Left lung (tissue), 4 donors: ENCODE measurements at regions not wholly inside any gene's neighbourhood (a gene's known extent, or its start where the extent isn't known, plus 50 kb on each side); places are given as distances from the start of the nearest gene placed in this dataset.

ENCODE experiments used
- ATAC-seq: fragments of 200-7000 bp; cut with Tn5 transposase; one replicate; pipeline ENCODE4 v1.9.1; 2020; ENCODE audit warnings: moderate library complexity
- DNase-seq, 4 donors: peaks; one replicate each; pipeline ENCODE4 v3.0.0-alpha.2; 2013 to 2020
- H3K27ac ChIP-seq, 2 donors: fragments of 200-600 bp; sonication (generic) in 1 of 2; one replicate each; pipeline versions ENCODE4 v1.5.0 to v1.8.0; 2020 to 2021
- H3K27me3 ChIP-seq, 2 donors: fragments of 200-600 bp; sonication (generic) in 1 of 2; one replicate each; pipeline versions ENCODE4 v1.5.0 to v1.8.0; 2020 to 2021
- H3K36me3 ChIP-seq, 2 donors: fragments of 200-600 bp; sonication (generic) in 1 of 2; one replicate each; pipeline versions ENCODE4 v1.5.0 to v1.8.0; 2020 to 2021
- H3K4me1 ChIP-seq, 2 donors: fragments of 200-600 bp; one replicate each; pipeline ENCODE4 v1.8.0; 2021
- H3K4me3 ChIP-seq, 2 donors: fragments of 200-600 bp; sonication (generic) in 1 of 2; one replicate each; pipeline versions ENCODE4 v1.5.0 to v1.8.0; 2020 to 2021; ENCODE audit warnings: mild to moderate bottlenecking in 1 of 2
- H3K9me3 ChIP-seq, 2 donors: fragments of 200-600 bp; sonication (generic) in 1 of 2; one replicate each; pipeline versions ENCODE4 v1.5.0 to v1.8.0; 2020 to 2021
- intact Hi-C, 2 donors: fragments of 100-400 bp; cut with DNase I; formaldehyde crosslinking; loops; one replicate each; pipeline versions ENCODE4 v1.11.2 to v1.14.2; 2022
- TF ChIP-seq, protein P1 (sequence below), 2 donors: fragments of 200-600 bp; sonication (generic) in 1 of 2; IDR thresholded peaks; one replicate each; pipeline versions ENCODE4 v1.5.0 to v1.8.0; 2021; ENCODE audit warnings: antibody characterized with exemption in 2 of 2
- donor health status: DM: no; HTN: yes; CAD: no.
- donor health status: DM: no; HTN: no; CAD: no.

DNA sequence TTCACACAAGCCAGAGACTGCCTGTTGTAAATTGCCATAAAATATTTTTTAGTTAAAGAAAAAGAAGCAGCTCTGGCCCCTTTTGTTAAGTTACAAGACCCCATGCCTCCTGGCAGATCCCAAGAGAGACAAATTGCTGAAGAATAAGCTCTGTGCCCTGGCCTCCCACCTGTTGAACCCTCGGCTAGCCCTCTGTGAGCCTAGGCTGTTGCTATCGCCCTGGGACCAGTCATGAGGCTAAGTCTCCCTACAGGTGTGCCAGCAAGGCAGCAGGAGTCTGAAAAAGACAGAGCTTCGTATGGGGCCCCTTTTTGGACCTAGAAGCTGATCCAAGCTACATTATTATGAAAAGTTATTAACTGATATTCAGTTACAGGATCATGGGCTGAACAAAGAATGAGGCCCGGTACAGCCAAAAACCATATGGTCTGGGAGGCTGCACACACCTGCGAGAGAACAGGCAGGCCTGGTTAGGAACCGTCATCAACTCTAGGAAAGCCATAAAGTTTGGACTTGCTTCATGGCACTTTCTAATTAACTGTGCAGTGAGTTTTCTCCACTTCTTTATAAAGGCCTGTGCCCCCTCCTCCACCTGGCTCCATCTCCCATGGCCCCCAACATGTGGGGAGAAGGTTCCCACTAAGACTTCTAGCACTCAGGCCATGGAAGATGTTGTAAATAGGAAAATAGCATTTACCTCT, 384.7 kb downstream of the ENC1 start:
- Histone ChIP-seq H3K27me3 (no peaks in the 10 kb centered on the region), H3K4me1 (peaks cover 10 to 24% of the 10 kb centered on the region in 2 donors), H3K9me3 (no peaks in the 10 kb centered on the region), H3K36me3 (no peaks in the 10 kb centered on the region), H3K27ac (no peak overlapping the region), H3K4me3 (no peak overlapping the region)
- ATAC-seq: no peak
- intact Hi-C loops: no loop called here
- TF ChIP-seq, protein P1, sequence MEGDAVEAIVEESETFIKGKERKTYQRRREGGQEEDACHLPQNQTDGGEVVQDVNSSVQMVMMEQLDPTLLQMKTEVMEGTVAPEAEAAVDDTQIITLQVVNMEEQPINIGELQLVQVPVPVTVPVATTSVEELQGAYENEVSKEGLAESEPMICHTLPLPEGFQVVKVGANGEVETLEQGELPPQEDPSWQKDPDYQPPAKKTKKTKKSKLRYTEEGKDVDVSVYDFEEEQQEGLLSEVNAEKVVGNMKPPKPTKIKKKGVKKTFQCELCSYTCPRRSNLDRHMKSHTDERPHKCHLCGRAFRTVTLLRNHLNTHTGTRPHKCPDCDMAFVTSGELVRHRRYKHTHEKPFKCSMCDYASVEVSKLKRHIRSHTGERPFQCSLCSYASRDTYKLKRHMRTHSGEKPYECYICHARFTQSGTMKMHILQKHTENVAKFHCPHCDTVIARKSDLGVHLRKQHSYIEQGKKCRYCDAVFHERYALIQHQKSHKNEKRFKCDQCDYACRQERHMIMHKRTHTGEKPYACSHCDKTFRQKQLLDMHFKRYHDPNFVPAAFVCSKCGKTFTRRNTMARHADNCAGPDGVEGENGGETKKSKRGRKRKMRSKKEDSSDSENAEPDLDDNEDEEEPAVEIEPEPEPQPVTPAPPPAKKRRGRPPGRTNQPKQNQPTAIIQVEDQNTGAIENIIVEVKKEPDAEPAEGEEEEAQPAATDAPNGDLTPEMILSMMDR (IDR thresholded peaks at IDR 0.05): no peak
- no peak for DNase-seq

DNA sequence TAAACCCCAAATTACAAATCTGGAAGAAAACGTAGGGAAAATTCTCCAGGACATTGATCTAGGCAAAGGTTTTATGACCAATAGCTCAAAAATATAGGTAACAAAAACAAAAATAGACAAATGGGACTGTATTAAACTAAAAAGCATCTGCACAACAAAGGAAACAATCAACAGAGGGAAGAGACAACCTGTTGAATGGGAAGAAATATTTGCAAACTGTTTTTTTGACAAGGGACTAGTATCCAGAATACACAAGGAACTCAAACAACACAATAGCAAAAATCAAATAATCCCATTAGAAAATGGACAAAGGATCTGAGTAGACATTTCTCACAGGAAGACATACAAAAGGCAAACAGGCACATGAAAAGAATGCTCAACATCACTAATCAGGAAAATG, 386.3 kb downstream of the ENC1 start:
- no peaks in the 10 kb centered on the region for H3K9me3 ChIP-seq
- TF ChIP-seq, protein P1 (IDR thresholded peaks at IDR 0.05): no peak
- H3K27me3 ChIP-seq: no peaks in the 10 kb centered on the region
- intact Hi-C loops: no loop called here
- DNase-seq (no peak), ATAC-seq (no peak)
- no peak overlapping the region for H3K4me3 ChIP-seq
- no peaks in the 10 kb centered on the region for H3K36me3 ChIP-seq
- peaks cover 10 to 24% of the 10 kb centered on the region in 2 donors for H3K4me1 ChIP-seq
- no peak overlapping the region for H3K27ac ChIP-seq

DNA sequence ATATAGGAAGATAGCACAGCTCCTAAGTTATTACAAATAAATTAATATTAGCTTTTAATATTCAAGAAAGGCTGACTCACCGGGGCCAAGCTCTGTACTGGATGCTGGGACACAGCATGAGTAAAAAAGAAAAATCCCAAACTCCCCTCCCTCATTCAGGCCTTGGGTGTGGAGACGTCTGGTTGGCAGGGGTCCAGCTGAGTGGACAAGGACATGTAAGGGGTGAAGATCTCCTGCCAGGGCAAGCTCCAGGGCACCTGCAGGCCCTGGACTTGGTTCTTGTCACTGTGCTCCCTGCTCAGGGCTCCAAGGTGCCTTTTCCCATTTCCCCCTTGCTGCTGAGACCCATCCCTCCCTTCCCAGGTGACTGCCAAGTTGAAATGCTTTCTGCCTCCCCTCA, 388.5 kb downstream of the ENC1 start:
- no peaks in the 10 kb centered on the region for H3K9me3 ChIP-seq
- no peaks in the 10 kb centered on the region for H3K27me3 ChIP-seq
- no peak for DNase-seq
- H3K27ac ChIP-seq: peak overlapping the region in 1 of 2 donors; percentile 77
- intact Hi-C loops: no loop called here
- TF ChIP-seq, protein P1 (IDR thresholded peaks at IDR 0.05): no peak
- peaks cover 0 to 13% of the 10 kb centered on the region in 2 donors for H3K4me1 ChIP-seq
- no peak for ATAC-seq
- no peak overlapping the region for H3K4me3 ChIP-seq
- H3K36me3 ChIP-seq: no peaks in the 10 kb centered on the region

DNA sequence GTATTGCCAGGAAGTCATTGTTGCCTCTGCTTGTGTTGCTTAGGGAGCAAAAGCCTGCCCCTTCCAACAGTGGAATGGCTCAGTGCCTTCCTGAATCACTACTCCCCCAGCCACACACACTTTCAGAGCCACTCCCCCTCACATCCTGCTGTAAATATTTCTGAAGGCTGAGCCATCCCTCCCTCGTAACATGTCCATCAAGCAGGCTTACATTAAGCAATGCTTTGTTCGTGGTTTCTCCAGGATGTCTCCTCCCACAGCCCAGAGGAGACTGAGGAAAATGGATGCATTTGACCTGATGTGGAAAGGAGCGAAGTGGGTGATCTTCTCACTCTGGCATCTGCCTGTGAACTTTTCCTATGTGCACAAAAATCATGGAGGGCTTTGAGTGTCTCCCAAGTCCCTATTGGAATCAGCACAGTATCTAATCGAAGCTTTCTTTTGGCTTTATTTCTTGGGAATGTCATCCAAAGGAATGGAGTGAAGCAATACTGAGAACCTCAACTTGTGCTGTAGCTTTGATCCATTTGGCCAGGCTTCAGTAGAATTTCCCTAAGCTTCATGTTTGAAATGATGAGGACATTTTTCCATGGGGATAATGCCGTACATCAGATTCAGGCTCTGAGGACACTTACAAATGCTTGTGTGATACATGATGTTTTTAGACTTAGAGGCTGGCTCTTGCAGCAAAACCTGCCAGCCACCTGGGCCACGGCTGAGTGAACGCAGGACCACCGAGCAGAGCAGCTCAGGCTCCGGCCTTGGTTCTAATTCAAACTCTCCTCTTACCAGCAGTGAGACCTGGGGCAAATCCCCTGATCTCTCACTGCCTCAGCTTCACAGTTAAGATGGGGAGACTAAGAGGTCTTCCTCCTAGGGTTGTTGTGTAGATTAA, 389.1 kb downstream of the ENC1 start:
- Histone ChIP-seq H3K9me3 (no peaks in the 10 kb centered on the region), H3K36me3 (no peaks in the 10 kb centered on the region), H3K4me1 (peaks cover 0 to 8% of the 10 kb centered on the region in 2 donors), H3K27ac (peak overlapping the region; percentile 48 to 77), H3K4me3 (no peak overlapping the region), H3K27me3 (no peaks in the 10 kb centered on the region)
- TF ChIP-seq, protein P1 (IDR thresholded peaks at IDR 0.05): no peak
- DNase-seq (peak in 3 of 4 donors; percentile 31 to 72 (median 46)), ATAC-seq (peak; percentile 90)
- intact Hi-C loops: no loop called here
